Panc1 (cell line): ENCODE measurements at regions not wholly inside any gene's neighbourhood (a gene's known extent, or its start where the extent isn't known, plus 50 kb on each side); places are given as distances from the start of the nearest gene placed in this dataset.

ENCODE experiments used
- ATAC-seq: fragments of 200-7000 bp; cut with Tn5 transposase; 2 replicates; pipeline ENCODE4 v1.9.1; 2020; ENCODE audit warnings: mild to moderate bottlenecking, moderate library complexity
- BruUV-seq: library from RNA; stranded (reverse); fragments of 400-500 nt; replicated peaks from 2 replicates; lab custom pipeline; 2021; lab: Mats Ljungman, UMichigan
- CTCF ChIA-PET: fragments of 300-600 bp; sonication (Branson Sonifier 250); formaldehyde crosslinking; loops from one replicate; lab custom pipeline; 2022; ENCODE audit warnings: antibody characterized with exemption; lab: Charles Lee
- POLR2A ChIA-PET: fragments of 300-600 bp; sonication (Branson Sonifier 250); formaldehyde crosslinking; loops from one replicate; lab custom pipeline; 2022; ENCODE audit warnings: antibody characterized with exemption; lab: Charles Lee
- DNase-seq: peaks from one replicate; pipeline ENCODE4 v3.0.0-alpha.2; 2010; ENCODE audit warnings: low read depth, low spot score
- H3K27ac ChIP-seq: 2 replicates; pipeline ENCODE4 v1.5.1; 2011; ENCODE audit warnings: mild to moderate bottlenecking, low read length, inconsistent platforms
- H3K27me3 ChIP-seq: fragments of 200-500 bp; sonication (Bioruptor generic); 2 replicates; pipeline ENCODE4 v1.6.0; 2014; ENCODE audit warnings: low read length, inconsistent platforms; ENCODE audit not compliant: control insufficient read depth, insufficient read depth
- H3K36me3 ChIP-seq: fragments of 200-500 bp; sonication (Bioruptor generic); 2 replicates; pipeline ENCODE4 v1.5.1; 2014; ENCODE audit warnings: inconsistent platforms, mild to moderate bottlenecking, low read length, moderate library complexity; ENCODE audit not compliant: control insufficient read depth, insufficient read depth
- H3K4me1 ChIP-seq: 2 replicates; pipeline ENCODE4 v1.5.1; 2011; ENCODE audit warnings: inconsistent platforms, mild to moderate bottlenecking, low read length, moderate library complexity; ENCODE audit not compliant: control insufficient read depth, insufficient read depth
- H3K4me3 ChIP-seq, 2 experiments: 2 replicates each; pipeline ENCODE4 v1.5.1; 2011 to 2012; ENCODE audit warnings: low read depth in 2 of 2, low read length in 2 of 2, mild to moderate bottlenecking in 2 of 2, inconsistent platforms in 1 of 2, moderate library complexity in 1 of 2
- H3K9me3 ChIP-seq: fragments of 200-500 bp; sonication (Bioruptor generic); 2 replicates; pipeline ENCODE4 v1.5.1; 2014; ENCODE audit warnings: low read depth, mild to moderate bottlenecking, inconsistent platforms, low read length, moderate library complexity; ENCODE audit not compliant: control insufficient read depth, insufficient read depth
- CTCF ChIP-seq: fragments of 450-650 bp; IDR thresholded peaks from 2 replicates; pipeline ENCODE4 v1.5.1; 2017; ENCODE audit warnings: mild to moderate bottlenecking
- POLR2AphosphoS5 ChIP-seq: IDR thresholded peaks from 2 replicates; pipeline ENCODE4 v1.6.1; 2012; ENCODE audit warnings: mild to moderate bottlenecking, low read depth, low read length, moderate library complexity
- SIN3A ChIP-seq: IDR thresholded peaks from 2 replicates; pipeline ENCODE4 v1.6.1; 2012; ENCODE audit warnings: low read depth, mild to moderate bottlenecking, low read length, moderate library complexity, borderline replicate concordance; ENCODE audit not compliant: insufficient read depth
- TCF7L2 ChIP-seq: IDR thresholded peaks from 2 replicates; pipeline ENCODE4 v1.6.1; 2011; ENCODE audit warnings: mild to moderate bottlenecking, low read depth, low read length, inconsistent platforms
- in situ Hi-C: cut with HindIII; loops from 2 replicates; pipeline ENCODE4 v1.10.0; 2016; ENCODE audit warnings: low sequenced_read_pairs, low pct_unique_long_range_greater_than_20kb
- intact Hi-C: fragments of 100-400 bp; cut with micrococcal nuclease; formaldehyde crosslinking; loops from one replicate; pipeline ENCODE4 v1.10.0; 2022; ENCODE audit not compliant: unreplicated experiment
- TF ChIP-seq, protein P1 (sequence below), 2 experiments: IDR thresholded peaks; 2 replicates each; pipeline ENCODE4 v1.6.1; 2011 to 2012; ENCODE audit warnings: low read depth in 2 of 2, control low read depth in 1 of 2, low read length in 1 of 2, mild to moderate bottlenecking in 1 of 2, moderate library complexity in 1 of 2; ENCODE audit not compliant: insufficient read depth in 1 of 2

DNA sequence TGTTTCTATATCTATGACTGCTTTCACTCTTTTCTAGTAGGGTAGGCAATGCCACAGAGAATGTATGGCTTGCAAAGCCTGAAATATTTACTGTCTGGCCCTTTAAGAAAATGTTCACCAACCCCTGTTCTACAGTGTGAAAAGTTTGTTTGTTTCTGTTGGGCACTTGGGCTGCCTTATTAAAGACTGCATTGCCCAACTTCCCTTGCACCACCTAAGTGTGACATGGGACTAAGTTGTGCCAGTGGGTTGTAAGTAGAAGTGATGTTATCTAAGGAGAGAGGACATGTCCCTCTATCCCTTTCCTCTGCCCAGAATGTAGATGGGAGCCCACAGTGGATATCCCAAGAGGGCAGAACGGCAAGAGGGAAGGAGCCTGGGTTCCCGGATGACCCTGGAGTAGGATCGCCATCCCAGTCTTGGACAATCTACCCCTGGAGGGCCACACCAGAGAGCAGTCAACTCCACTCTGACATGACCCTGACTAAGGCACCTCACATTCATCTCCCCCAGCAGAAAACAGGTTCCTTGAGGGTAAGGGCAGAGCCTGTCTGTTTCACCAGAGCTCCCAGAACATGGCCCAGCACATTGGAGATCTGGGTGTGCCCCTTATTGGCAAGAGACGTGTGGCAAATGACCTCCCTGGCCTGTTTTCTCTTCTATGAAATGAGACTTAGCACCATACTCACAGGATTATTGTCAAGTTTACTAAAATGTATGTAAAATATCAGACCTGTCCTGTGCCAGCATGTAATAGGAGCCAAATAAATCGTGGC, 138.8 kb downstream of the SMAD6 start:
- peaks cover 34% of the 10 kb centered on the region for H3K4me1 ChIP-seq
- H3K27ac ChIP-seq: peak overlapping the region; percentile 84
- no peaks in the 10 kb centered on the region for H3K27me3 ChIP-seq
- DNase-seq (no peak), ATAC-seq (no peak)
- CTCF ChIA-PET: interaction anchor here (0.7 kb wide), 1 partner anchor 31 kb away, joined by 4 read pairs; no protein-coding TSS in a partner anchor
- in situ Hi-C loops: no loop called here
- intact Hi-C loops: no loop called here
- TF ChIP-seq POLR2AphosphoS5 (no peak), SIN3A (no peak), TCF7L2 (no peak), CTCF (no peak)
- TF ChIP-seq, protein P1, sequence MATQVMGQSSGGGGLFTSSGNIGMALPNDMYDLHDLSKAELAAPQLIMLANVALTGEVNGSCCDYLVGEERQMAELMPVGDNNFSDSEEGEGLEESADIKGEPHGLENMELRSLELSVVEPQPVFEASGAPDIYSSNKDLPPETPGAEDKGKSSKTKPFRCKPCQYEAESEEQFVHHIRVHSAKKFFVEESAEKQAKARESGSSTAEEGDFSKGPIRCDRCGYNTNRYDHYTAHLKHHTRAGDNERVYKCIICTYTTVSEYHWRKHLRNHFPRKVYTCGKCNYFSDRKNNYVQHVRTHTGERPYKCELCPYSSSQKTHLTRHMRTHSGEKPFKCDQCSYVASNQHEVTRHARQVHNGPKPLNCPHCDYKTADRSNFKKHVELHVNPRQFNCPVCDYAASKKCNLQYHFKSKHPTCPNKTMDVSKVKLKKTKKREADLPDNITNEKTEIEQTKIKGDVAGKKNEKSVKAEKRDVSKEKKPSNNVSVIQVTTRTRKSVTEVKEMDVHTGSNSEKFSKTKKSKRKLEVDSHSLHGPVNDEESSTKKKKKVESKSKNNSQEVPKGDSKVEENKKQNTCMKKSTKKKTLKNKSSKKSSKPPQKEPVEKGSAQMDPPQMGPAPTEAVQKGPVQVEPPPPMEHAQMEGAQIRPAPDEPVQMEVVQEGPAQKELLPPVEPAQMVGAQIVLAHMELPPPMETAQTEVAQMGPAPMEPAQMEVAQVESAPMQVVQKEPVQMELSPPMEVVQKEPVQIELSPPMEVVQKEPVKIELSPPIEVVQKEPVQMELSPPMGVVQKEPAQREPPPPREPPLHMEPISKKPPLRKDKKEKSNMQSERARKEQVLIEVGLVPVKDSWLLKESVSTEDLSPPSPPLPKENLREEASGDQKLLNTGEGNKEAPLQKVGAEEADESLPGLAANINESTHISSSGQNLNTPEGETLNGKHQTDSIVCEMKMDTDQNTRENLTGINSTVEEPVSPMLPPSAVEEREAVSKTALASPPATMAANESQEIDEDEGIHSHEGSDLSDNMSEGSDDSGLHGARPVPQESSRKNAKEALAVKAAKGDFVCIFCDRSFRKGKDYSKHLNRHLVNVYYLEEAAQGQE (IDR thresholded peaks at IDR 0.05; ENCODE audit: insufficient read depth in 1 of 2, low read depth in 2 of 2, low read length in 1 of 2): no peak
- BruUV-seq: no TSS peak
- no peaks in the 10 kb centered on the region for H3K9me3 ChIP-seq
- no peak overlapping the region for H3K4me3 ChIP-seq
- no peaks in the 10 kb centered on the region for H3K36me3 ChIP-seq
- POLR2A ChIA-PET: interaction anchor here (0.5 kb wide), 1 partner anchor 73 kb away, joined by 3 read pairs; no protein-coding TSS in a partner anchor

DNA sequence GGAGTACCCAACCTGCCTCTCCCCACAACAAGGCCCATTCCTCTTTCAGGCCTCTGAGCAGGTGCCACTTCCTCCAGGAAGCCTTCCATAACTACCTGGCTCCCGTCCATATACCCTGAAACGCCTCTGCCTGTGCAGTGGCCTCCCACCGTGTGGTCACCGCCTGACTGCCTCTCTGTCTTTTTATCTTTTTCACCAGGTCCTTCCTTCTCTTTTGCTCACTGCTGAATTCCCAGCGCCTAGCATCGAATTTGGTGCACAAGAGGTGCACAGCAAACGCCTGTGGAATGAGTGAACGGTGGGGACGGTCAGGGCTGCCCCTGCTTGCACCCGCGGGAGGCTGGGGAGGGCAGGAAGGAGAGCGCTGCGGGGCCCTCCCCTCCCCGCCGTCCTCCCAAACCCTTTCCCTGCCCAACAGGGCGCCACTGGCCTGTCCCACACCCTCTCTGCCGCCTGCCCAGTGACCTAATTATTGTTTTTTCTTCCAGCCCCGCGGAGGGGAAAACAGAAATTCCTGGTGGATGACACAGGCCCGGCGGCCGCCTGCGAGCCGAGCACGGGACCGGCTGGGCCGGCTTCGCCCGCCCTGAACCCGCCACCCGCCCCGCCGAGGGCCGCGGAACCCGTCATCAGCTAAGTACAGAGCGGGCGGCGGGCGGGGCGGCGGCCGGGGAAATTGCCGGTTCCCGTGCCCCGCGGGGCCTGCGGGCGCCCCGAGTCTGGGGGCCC, 140.1 kb downstream of the SMAD6 start:
- H3K9me3 ChIP-seq: no peaks in the 10 kb centered on the region
- peak overlapping the region; percentile 84 for H3K27ac ChIP-seq
- ATAC-seq (peak; percentile 86), DNase-seq (no peak)
- TF ChIP-seq CTCF (no peak), TCF7L2 (no peak), POLR2AphosphoS5 (no peak; the same call in 1 of the 2 replicates), SIN3A (no peak)
- TF ChIP-seq, protein P1 (IDR thresholded peaks at IDR 0.05; ENCODE audit: insufficient read depth in 1 of 2, low read depth in 2 of 2, low read length in 1 of 2): no peak
- ChIA-PET CTCF (interaction anchor here (0.6 kb wide), 1 partner anchor 8 kb away, joined by 4 read pairs; no protein-coding TSS in a partner anchor), POLR2A (no interaction called here)
- peaks cover 36% of the 10 kb centered on the region for H3K4me1 ChIP-seq
- intact Hi-C loops: no loop called here
- H3K36me3 ChIP-seq: no peaks in the 10 kb centered on the region
- no peaks in the 10 kb centered on the region for H3K27me3 ChIP-seq
- BruUV-seq: no TSS peak
- peak overlapping the region; percentile 45 to 62 for H3K4me3 ChIP-seq
- in situ Hi-C loops: no loop called here
